ENCODE measurements at regions not wholly inside any gene's neighbourhood (a gene's known extent, or its start where the extent isn't known, plus 50 kb on each side); places are given as distances from the start of the nearest gene placed in this dataset.
"Not testable (repeated sequence)": the region's sequence is repeated elsewhere in the genome, so short reads cannot be mapped to it uniquely, and the experiment has no call there.

DNA sequence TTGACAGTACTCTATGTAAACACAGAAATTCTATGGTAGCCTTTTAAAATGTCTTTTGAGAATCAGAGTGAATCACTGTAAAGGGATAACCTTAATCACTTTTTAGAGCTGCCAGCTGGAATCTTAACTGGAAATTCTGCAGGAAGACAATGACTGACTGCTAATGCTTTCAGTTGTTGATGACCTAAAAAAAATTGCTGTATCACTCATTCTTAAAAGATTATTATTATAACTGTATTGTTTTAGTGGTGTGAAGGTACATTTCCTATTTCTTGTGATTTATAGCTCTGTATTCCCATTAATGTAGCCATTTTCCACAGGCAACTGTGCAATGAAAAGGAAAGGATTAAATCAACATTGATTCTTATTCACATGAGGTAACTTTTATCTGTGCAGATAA is 260.5 kb downstream of the CALCRL start (continued):
- TF ChIP-seq ZNF24 (tag by site-specific recombination; IDR thresholded peaks at IDR 0.05), result no peak
- TF ChIP-seq ZNF138 (tag by site-specific recombination; IDR thresholded peaks at IDR 0.05; ENCODE audit: borderline replicate concordance), result no peak
- no peak for TF ChIP-seq ZNF624 (tag by site-specific recombination; IDR thresholded peaks at IDR 0.05)
- TF ChIP-seq ZNF404 (tag by site-specific recombination; IDR thresholded peaks at IDR 0.05), result no peak

DNA sequence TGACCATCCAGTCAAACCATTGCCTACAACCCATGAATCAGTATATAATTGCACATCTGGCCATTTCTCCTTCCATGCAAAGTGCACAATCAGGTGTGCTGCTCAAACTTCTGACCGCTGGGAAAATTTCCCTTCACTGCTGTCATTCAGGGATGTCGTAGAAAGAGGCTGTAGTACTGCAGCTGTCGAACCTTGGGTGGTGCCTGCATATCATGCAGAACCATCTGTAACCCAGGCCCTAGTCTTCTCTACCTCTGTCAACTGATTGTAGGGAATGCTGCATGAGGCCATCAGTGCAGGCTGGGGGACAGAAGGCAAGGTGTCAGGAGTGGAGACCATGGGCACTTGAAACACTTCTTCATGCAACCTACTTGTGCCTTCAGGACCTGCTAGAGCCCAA is 267.5 kb downstream of the CALCRL start:
- TF ChIP-seq, protein P1, sequence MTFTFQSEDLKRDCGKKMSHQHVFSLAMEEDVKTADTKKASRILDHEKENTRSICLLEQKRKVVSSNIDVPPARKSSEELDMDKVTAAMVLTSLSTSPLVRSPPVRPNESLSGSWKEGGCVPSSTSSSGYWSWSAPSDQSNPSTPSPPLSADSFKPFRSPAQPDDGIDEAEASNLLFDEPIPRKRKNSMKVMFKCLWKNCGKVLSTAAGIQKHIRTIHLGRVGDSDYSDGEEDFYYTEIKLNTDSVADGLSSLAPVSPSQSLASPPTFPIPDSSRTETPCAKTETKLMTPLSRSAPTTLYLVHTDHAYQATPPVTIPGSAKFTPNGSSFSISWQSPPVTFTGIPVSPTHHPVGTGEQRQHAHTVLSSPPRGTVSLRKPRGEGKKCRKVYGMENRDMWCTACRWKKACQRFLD (tag by site-specific recombination; IDR thresholded peaks at IDR 0.05), result no peak
- TF ChIP-seq ZNF354C (tag by site-specific recombination; IDR thresholded peaks at IDR 0.05; ENCODE audit: borderline replicate concordance, low read depth) (no peak), ZNF629 (tag by site-specific recombination; IDR thresholded peaks at IDR 0.05) (no peak), ZNF626 (tag by site-specific recombination; IDR thresholded peaks at IDR 0.05) (no peak), SP2 (tag by site-specific recombination; IDR thresholded peaks at IDR 0.05) (no peak), YY2 (tag by site-specific recombination; IDR thresholded peaks at IDR 0.05) (no peak), ZNF223 (tag by site-specific recombination; IDR thresholded peaks at IDR 0.05) (no peak), ZNF529 (tag by site-specific recombination; IDR thresholded peaks at IDR 0.05; ENCODE audit: insufficient replicate concordance) (no peak), ZNF221 (tag by site-specific recombination; IDR thresholded peaks at IDR 0.05; ENCODE audit: borderline replicate concordance) (no peak), HOXD13 (CRISPR knock-in tag; IDR thresholded peaks at IDR 0.05; ENCODE audit: borderline replicate concordance) (no peak), ZNF660 (tag by site-specific recombination; IDR thresholded peaks at IDR 0.05) (no peak), ZIC2 (tag by site-specific recombination; IDR thresholded peaks at IDR 0.05) (no peak), BCL11B (tag by site-specific recombination; IDR thresholded peaks at IDR 0.05; ENCODE audit: low read depth) (no peak), ZNF521 (tag by site-specific recombination; IDR thresholded peaks at IDR 0.05) (no peak), ZEB2 (tag by site-specific recombination; IDR thresholded peaks at IDR 0.05) (no peak)
- TF ChIP-seq, protein P2, sequence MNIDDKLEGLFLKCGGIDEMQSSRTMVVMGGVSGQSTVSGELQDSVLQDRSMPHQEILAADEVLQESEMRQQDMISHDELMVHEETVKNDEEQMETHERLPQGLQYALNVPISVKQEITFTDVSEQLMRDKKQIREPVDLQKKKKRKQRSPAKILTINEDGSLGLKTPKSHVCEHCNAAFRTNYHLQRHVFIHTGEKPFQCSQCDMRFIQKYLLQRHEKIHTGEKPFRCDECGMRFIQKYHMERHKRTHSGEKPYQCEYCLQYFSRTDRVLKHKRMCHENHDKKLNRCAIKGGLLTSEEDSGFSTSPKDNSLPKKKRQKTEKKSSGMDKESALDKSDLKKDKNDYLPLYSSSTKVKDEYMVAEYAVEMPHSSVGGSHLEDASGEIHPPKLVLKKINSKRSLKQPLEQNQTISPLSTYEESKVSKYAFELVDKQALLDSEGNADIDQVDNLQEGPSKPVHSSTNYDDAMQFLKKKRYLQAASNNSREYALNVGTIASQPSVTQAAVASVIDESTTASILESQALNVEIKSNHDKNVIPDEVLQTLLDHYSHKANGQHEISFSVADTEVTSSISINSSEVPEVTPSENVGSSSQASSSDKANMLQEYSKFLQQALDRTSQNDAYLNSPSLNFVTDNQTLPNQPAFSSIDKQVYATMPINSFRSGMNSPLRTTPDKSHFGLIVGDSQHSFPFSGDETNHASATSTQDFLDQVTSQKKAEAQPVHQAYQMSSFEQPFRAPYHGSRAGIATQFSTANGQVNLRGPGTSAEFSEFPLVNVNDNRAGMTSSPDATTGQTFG (tag by site-specific recombination; IDR thresholded peaks at IDR 0.05; ENCODE audit: borderline replicate concordance), result no peak
- ChIA-PET CTCF (no interaction called here), POLR2A (no interaction called here)
- H3K9me3 ChIP-seq (ENCODE audit: control insufficient read depth, insufficient read depth, low read depth, low read length), result no peaks in the 10 kb centered on the region
- H3K36me3 ChIP-seq (ENCODE audit: control insufficient read depth in 2 of 2, insufficient read depth in 1 of 2, low read length in 2 of 2), result no peaks in the 10 kb centered on the region
- no peak overlapping the region for H3K27ac ChIP-seq (ENCODE audit: extremely low read depth, low read depth, low read length)
- H3K4me1 ChIP-seq (ENCODE audit: control insufficient read depth, insufficient read depth, low read length), result no peaks in the 10 kb centered on the region
- no peak overlapping the region for H3K4me3 ChIP-seq (ENCODE audit: low read depth, low read length)

DNA sequence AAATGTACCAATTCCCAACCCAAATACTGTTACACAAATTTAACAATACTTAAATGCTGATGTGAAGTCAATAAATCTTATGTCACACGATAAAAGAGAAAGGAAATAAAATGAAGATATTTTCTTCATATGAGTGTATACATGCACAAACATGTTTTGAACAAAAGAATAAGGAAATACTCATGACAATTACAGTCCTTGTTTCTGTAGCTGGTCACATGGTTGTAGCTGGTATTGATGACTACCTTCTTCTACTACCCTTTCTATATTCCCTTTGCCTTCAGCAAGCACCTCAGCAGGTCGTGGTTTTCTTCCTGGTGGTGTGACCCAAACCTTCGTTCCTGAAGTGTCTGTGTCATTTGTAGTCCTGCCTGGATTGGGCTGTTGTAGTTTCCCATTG is 269.2 kb downstream of the CALCRL start:
- H3K27ac ChIP-seq (ENCODE audit: extremely low read depth, low read depth, low read length); H3K36me3 ChIP-seq (ENCODE audit: control insufficient read depth in 2 of 2, insufficient read depth in 1 of 2, low read length in 2 of 2); H3K9me3 ChIP-seq (ENCODE audit: control insufficient read depth, insufficient read depth, low read depth, low read length); H3K4me1 ChIP-seq (ENCODE audit: control insufficient read depth, insufficient read depth, low read length); POLR2A ChIA-PET; H3K4me3 ChIP-seq (ENCODE audit: low read depth, low read length): not testable (repeated sequence)
- CTCF ChIA-PET, result interaction anchor here (0.6 kb wide), 1 partner anchor 18 kb away, joined by 5 read pairs; no protein-coding TSS in a partner anchor

Data from HEK293 (cell line).